ENCODE measurements at regions not wholly inside any gene's neighbourhood (a gene's known extent, or its start where the extent isn't known, plus 50 kb on each side); places are given as distances from the start of the nearest gene placed in this dataset.

DNA sequence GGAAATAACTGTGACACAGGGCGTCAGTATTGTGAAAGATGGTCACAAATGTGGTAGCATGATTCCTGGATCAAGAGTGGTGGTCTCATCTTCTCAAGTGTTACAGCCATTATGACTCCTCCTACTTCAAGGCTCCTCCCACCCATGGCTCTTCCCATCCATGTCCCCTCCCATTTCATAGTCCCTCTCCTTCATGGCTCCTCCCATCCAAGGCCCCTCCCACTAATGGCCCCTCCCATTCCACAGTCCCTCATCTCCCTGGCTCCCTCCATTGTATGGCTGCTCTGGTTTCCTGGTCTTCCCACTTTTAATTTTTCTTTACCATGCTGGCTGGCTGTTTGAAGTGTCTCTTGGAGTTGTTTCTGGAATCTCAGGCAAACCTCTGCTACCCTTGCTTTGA lies 1375.2 kb upstream of the TMEM132C start:
- Histone ChIP-seq H3K27ac (no peak overlapping the region), H3K9me3 (ENCODE audit: severe bottlenecking) (no peaks in the 10 kb centered on the region), H3K36me3 (no peaks in the 10 kb centered on the region), H3K27me3 (ENCODE audit: insufficient read depth, low read depth, severe bottlenecking) (no peaks in the 10 kb centered on the region), H3K4me3 (ENCODE audit: low read depth, low read length) (no peak overlapping the region)
- no peak for DNase-seq
- TF ChIP-seq CTCF (IDR thresholded peaks at IDR 0.05; ENCODE audit: low read depth, low read length): no peak

GRCh38 chr12:126895951-126896913 lies 1370.7 kb upstream of the TMEM132C start:
- no peak for DNase-seq
- H3K27me3 ChIP-seq (ENCODE audit: insufficient read depth, low read depth, severe bottlenecking): no peaks in the 10 kb centered on the region
- TF ChIP-seq CTCF (IDR thresholded peaks at IDR 0.05; ENCODE audit: low read depth, low read length): no peak

DNA sequence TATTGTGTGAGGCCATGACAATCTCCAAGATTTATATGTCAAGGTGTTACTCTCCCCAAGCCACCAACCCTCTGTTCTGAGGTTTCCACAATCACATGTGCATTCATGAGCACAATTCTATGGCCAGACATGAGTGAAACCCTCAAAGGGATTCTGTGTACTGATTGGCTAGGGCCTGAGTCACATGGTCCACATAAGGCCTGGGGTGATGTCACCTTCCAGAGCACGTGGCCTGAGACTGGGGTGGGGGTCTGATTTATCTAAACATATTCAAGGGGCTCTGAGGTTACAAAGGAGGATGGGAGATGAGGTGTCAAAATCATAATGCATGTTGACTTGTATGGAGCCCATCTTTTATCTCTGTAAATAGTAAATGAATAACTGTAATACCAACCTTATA lies 1369.9 kb upstream of the TMEM132C start:
- H3K27me3 ChIP-seq (ENCODE audit: insufficient read depth, low read depth, severe bottlenecking): no peaks in the 10 kb centered on the region
- H3K36me3 ChIP-seq: no peaks in the 10 kb centered on the region
- no peak for DNase-seq
- no peak overlapping the region for H3K4me3 ChIP-seq (ENCODE audit: low read depth, low read length)
- no peaks in the 10 kb centered on the region for H3K9me3 ChIP-seq (ENCODE audit: severe bottlenecking)
- no peak for TF ChIP-seq CTCF (IDR thresholded peaks at IDR 0.05; ENCODE audit: low read depth, low read length)
- no peak overlapping the region for H3K27ac ChIP-seq

More at GRCh38 chr12:126895951-126896913, 1370.7 kb upstream of the TMEM132C start:
- no peaks in the 10 kb centered on the region for H3K9me3 ChIP-seq (ENCODE audit: severe bottlenecking)
- no peak overlapping the region for H3K4me3 ChIP-seq (ENCODE audit: low read depth, low read length)
- H3K36me3 ChIP-seq: no peaks in the 10 kb centered on the region
- H3K27ac ChIP-seq: no peak overlapping the region

DNA sequence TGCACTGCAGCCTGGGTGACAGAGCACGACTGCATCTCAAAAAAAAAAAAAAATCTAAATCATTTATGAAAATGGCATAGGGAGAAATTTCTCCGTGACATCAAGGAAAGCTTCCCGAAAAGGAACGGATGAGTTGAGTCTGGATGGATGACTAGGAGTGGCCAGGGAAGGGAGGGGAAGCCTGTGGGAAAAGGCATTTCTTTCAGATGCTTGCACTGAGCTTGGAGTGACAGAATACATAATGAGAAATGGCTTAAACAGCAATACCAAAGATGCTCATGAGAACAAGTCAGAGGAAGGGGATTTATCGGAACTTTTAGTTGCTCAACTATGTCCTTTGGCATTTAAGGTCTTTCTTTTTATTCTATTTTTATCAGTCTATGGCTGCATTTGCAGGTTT lies 1369.2 kb upstream of the TMEM132C start:
- Histone ChIP-seq H3K36me3 (no peaks in the 10 kb centered on the region), H3K27me3 (ENCODE audit: insufficient read depth, low read depth, severe bottlenecking) (no peaks in the 10 kb centered on the region), H3K9me3 (ENCODE audit: severe bottlenecking) (no peaks in the 10 kb centered on the region), H3K27ac (no peak overlapping the region), H3K4me3 (ENCODE audit: low read depth, low read length) (no peak overlapping the region)
- TF ChIP-seq CTCF (IDR thresholded peaks at IDR 0.05; ENCODE audit: low read depth, low read length): no peak
- DNase-seq: no peak

GRCh38 chr12:126898562-126898961 lies 1368.4 kb upstream of the TMEM132C start:
- H3K9me3 ChIP-seq (ENCODE audit: severe bottlenecking): no peaks in the 10 kb centered on the region
- no peak for DNase-seq
- no peak overlapping the region for H3K4me3 ChIP-seq (ENCODE audit: low read depth, low read length)
- H3K36me3 ChIP-seq: no peaks in the 10 kb centered on the region
- TF ChIP-seq CTCF (IDR thresholded peaks at IDR 0.05; ENCODE audit: low read depth, low read length): no peak
- no peak overlapping the region for H3K27ac ChIP-seq
- no peaks in the 10 kb centered on the region for H3K27me3 ChIP-seq (ENCODE audit: insufficient read depth, low read depth, severe bottlenecking)
